GM18909 (cell line): ENCODE measurements at regions not wholly inside any gene's neighbourhood (a gene's known extent, or its start where the extent isn't known, plus 50 kb on each side); places are given as distances from the start of the nearest gene placed in this dataset.
"Not testable (repeated sequence)": the region's sequence is repeated elsewhere in the genome, so short reads cannot be mapped to it uniquely, and the experiment has no call there.

Experiments
- ATAC-seq: cut with Tn5 transposase; IDR thresholded peaks from one replicate; pipeline ENCODE4 v1.9.1; 2021; ENCODE audit warnings: mild to moderate bottlenecking; ENCODE audit not compliant: unreplicated experiment, poor library complexity

DNA sequence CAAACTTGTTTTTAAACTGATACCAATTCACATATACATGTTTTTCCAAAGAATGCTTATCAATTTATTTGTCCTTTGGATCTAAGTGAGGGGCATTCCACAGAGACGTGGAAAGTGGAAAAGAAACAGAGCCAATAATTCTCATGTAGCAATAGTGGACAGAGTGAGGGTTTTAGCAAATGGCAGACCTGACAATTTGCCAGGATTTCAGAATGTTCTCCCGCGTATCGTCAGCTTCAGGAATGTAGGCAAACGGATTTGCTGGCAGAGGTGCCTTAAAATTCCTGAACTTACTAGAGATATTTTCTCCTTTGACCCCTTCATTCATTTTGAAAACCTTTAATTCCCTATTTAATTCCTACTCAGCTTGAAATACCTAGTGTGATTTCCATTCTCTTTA lies 193.4 kb upstream of the CPHXL start:
- ATAC-seq = no peak

GRCh38 chr16:75921281-75921680 lies 195.0 kb upstream of the CPHXL start:
- ATAC-seq = no peak

DNA sequence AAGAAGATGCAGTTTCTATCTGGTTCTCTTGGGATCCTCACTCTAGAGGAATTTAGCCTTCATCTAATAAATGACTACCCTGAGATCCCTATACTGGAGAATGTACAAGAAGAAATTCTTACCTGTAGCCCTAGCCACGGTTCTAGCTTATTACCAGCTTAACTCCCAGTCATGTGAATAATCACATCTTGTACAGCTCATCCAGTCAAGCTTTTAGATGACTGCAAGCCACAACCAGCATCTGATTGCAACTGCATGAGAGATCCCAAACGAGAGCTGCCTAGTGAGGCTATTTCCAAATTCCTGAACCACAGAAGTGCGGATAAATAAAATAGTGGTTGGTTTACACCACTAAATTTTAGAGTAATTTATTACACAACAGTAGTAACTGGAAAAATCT lies 196.0 kb upstream of the CPHXL start:
- ATAC-seq = no peak

GRCh38 chr16:75924397-75924796 lies 198.1 kb upstream of the CPHXL start:
- no peak for ATAC-seq

- no peak for ATAC-seq
These were observed 201.5 kb upstream of the CPHXL start for GRCh38 chr16:75927810-75928209.

DNA sequence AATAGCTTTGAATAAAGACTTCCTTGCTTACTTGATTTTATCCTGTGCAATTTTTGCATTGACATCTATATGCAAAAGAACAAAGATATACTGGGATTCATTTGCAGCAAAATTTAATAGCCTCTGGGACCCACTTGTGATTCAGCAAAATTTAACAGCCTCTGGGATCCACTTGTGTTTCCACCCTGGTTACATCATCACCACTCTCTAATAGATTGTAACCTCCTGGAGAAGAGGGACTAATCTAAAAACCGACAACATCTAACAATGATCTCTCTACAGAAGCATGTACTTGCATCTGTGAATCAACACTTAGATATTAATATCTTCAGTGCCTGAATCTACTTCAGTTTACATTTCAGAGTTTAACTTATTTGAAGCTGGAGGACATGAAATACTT lies 202.0 kb upstream of the CPHXL start:
- ATAC-seq = no peak

GRCh38 chr16:75929046-75929445 lies 202.8 kb upstream of the CPHXL start:
- no peak for ATAC-seq

GRCh38 chr16:75931043-75931442 lies 204.8 kb upstream of the CPHXL start:
- ATAC-seq = no peak

DNA sequence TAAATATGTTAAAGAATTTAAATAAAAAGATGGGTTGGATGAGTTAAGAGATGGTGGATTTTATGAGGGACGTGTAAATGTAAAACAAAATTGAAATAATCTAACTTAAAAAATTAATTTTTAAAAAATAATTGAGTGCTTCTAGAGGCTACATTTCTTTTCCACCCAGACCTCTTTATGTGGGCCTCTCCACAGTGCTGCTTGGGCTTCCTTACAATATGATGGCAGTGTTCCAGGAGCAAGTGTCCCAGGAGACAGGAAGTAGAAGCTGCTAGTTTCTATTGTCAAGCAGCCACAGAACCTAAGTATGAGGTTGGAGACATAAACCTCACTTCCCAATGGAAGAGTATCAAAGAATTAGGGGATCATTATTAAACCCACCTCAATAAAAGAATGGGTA lies 205.7 kb upstream of the CPHXL start:
- no peak for ATAC-seq

DNA sequence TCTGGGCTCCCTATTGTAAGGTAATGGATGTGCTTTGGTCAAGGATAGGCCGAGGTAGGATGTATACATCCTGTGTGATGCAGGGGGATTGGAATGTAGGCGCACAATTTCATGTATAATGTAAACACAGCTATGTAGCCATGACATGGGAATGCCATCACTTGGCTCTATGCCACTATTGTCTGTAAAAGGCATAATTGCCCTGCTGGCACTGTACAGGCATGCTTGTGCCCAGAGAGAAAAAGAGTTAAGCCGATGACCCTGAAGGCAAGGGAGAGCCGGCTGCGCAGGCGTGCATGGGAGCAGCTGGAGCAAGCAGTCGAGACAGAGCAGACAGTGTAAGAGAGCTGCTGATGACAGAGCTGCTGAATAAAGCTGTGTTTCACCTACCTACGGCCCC lies 212.5 kb upstream of the CPHXL start:
- ATAC-seq = no peak

DNA sequence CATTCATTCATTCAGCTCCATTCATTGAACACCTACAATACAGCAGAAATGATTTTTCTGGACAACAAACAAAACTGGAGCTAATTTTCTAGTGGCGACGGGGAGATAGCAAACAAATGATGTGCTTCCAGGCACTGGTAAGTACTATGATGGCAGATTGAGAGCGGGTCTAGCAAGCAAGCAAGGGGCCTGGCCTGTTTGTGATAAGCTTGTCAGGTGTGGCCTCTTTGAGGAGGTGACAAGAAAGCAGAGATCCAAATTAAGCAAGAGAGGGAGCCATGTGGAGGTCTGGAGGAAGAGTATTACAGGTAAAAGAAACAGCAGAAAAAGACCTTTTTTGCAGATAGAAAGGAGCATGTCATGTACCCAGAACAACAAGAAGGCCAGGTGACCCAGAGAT lies 216.1 kb upstream of the CPHXL start:
- no peak for ATAC-seq

DNA sequence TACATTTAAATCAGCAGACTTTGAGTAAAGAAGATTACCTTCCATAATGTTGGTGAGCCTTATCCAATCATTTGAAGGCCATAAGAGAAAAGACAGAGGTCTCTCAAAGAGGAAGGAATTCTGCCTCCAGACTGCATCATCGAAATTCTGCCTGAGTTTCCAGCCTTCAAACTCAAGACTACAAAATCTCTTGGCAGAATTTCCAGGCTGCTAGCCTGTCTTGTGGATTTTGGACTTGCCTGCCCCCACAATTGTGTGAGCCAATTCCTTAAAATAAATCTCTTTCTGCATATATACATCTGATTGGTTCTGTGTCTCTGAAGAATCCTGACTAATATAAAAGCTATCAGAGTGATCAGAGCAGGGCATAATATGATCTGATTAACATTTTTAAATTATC lies 216.6 kb upstream of the CPHXL start:
- no peak for ATAC-seq

- ATAC-seq = no peak
These were observed 217.6 kb upstream of the CPHXL start for GRCh38 chr16:75943705-75944514.

DNA sequence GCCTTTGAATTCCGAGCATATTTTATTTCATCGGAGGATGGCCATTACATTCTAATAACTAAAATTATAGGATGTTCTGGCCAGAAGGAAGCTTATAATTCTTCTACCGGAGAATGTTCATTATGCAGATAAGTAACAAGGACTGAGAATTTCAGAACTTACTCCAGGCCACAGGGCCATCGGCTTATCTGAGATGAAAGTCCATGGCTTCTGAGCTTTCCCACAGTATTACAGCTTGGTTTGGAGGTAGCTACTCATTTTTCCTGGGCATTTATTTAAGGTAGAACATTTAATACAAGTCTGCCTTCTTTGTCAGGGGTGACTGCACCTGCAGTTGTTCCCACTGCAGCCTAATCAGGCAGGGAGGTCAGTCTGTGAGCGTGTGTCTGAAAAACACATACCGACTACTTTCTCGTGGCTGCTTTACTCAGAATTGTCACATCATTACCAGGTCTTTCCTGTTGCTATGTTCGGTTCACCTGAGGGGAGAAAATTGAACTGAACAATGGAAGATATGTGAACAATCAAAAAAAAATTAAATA lies 219.7 kb upstream of the CPHXL start:
- no peak for ATAC-seq

DNA sequence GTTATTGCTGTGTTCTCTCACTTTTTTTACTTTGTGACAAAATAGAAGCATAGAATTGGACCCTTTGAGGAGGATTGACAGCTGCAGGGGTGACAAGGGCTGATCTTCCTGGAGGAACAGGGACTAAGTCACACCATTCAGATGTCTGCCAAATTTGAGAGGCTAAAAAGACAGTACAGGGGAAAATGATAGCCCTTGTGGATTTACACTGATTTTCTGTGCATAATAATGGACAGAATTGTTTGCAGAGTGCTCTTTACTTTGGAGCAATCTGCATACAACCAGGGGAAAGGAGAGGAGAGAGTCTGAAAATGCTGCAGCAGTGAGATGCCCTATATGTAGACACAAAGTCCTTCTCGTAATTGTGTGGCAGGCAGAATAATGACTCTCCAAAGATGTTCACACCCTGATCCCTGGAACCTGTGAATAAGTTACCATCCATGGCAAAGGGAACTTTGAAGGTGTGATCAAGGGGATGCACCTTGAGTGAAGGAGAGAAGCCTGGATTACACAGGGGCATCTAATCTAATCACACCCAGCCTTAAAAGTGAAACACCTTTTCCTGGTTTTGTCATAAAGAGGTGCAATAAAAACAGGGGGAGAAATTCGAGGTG lies 221.4 kb upstream of the CPHXL start:
- ATAC-seq = no peak

DNA sequence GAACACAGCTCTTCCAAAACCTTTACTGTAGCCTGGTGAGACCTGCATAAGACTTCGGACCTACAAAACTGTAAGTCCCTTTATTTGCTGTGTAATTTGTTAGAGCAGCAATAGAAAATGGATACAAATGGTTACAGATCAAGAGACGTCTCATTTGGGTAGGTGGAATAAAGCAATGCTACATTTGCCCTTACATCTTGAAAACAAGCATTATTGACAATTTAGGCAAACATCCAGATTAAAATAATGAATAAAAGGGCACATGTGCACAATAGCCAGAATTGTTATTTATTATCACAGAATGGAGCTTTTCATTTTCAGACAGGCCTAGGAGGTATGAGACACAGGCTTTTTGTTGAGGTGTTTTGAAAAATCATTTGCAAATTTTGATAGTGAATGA lies 222.2 kb upstream of the CPHXL start:
- ATAC-seq = no peak

DNA sequence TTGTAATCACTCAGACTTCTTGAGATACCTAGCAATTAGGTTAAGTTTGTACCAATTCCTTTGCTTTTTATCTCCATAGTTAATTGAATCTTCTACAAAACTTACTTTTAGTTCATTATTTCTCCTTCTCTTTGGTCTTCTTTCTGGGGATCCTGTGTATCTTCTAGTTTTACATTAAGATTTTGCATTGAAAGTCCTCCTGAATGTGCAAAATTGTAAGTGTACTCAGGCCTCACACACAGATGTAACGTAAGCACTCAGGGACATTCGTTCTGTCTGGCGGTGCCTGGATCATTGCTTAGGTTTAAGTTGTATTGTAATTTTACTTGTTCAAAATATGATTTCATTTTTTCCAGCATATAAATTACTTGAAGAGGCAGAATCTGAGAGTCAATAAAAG lies 222.6 kb upstream of the CPHXL start:
- ATAC-seq = no peak

DNA sequence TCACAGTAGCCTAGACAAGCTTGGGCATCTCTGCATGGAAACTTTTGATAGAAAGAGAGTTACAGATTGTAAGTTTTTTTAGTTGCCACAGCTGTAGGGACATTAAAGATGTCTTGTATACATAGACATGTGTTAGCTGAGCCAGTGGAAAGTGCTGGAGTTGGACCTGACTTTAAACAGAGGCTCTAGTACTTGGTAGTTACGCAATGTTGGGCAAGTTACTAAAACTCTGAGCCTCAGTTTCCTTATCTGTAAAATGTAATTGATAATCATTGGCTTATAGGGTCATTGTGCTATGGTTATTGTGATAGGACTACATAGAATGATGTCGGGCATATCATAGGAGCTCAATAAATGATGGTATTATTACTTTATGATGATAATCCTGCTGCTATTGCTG lies 225.8 kb upstream of the CPHXL start:
- no peak for ATAC-seq

- no peak for ATAC-seq
These were observed 231.6 kb upstream of the CPHXL start for GRCh38 chr16:75957870-75958269.

DNA sequence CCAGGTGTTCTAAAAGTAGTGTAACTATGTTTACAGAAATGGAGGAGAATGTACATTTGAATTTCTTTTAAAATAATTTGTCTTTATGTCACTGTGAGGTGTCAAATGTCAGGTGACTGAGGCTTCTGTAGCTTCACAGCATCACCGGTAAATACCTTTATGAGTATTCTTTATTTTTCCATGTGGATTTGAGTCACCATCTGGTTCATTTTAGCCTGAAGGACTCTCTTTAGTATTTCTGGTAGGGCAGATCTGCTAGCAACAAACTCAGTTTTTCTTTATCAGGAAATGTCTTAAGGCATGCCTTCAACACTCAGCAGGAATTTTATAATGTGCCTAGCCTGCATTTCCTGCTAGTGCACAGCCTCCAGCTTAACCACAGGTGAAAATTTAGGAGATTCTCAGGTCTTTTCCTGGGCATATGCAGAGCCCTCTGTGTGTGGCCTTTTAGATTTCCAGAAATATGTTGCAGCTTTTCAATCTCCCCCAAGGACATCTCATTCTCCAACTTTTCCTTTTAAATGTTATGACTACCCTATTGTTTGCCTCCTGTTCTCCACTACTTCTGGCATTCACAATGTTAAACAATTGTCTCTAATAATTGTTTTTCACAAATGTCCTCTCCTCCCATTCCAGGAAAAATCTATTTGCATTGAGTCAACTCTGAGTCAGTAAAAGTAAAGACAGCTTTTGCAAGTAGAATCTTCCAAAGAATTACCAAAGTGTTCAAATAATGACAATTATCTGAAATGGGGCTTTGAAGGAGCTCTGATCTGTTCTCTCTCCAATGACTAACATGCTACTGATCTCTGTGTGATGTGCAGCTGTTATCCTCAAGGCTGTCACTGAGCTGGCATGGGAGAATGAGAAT lies 239.4 kb upstream of the CPHXL start:
- ATAC-seq = no peak

DNA sequence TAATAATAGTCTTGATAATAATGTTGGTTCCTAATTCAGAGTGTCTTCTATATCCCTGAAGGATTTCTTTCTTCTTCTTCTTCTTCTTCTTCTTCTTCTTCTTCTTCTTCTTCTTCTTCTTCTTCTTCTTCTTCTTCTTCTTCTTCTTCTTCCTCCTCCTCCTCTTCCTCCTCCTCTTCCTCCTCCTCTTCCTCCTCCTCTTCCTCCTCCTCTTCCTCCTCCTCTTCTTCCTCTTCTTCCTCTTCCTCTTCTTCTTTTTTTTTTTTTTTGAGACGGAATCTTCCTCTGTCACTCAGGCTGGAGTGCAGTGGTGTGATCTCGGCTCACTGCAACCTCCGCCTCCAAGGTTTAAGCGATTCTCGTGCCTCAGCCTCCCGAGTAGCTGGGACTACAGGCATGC lies 242.8 kb upstream of the CPHXL start:
- not testable (repeated sequence) for ATAC-seq
